HCT116 (cell line): ENCODE measurements at regions not wholly inside any gene's neighbourhood (a gene's known extent, or its start where the extent isn't known, plus 50 kb on each side); places are given as distances from the start of the nearest gene placed in this dataset.

Source experiments
- ATAC-seq: fragments of 200-7000 bp; cut with Tn5 transposase; 2 replicates; pipeline ENCODE4 v1.9.1; 2020; ENCODE audit warnings: mild to moderate bottlenecking, moderate library complexity
- BruUV-seq: library from RNA; stranded (reverse); fragments of 400-500 nt; replicated peaks from 2 replicates; lab custom pipeline; 2021; lab: Mats Ljungman, UMichigan
- CTCF ChIA-PET: fragments of 300-600 bp; sonication (Branson Sonifier 250); formaldehyde crosslinking; loops from one replicate; lab custom pipeline; 2021; ENCODE audit warnings: antibody characterized with exemption; lab: Charles Lee
- POLR2A ChIA-PET: fragments of 300-600, 350-600 bp; sonication (Branson Sonifier 250); formaldehyde crosslinking; loops from one replicate; lab custom pipeline; 2021; ENCODE audit warnings: antibody characterized with exemption; lab: Charles Lee
- RAD21 ChIA-PET, 2 experiments: fragments of 300-600 bp; sonication (Branson Sonifier 250); formaldehyde crosslinking; loops; one replicate each; lab custom pipeline; 2023; ENCODE audit warnings: low total read pairs in 2 of 2; ENCODE audit not compliant: uncharacterized antibody in 2 of 2, unreplicated experiment in 2 of 2, low non-redundant PET in 1 of 2; lab: Charles Lee
- DNase-seq: peaks from one replicate; pipeline ENCODE4 v3.0.0-alpha.2; 2010; ENCODE audit warnings: low read depth, low spot score
- H2AFZ ChIP-seq: fragments of 200-600 bp; shearing (Covaris generic), sonication (generic); 2 replicates; pipeline ENCODE4 v1.6.1; 2017; ENCODE audit warnings: low read depth, mixed run types, mixed read lengths, antibody characterized with exemption, low read length; ENCODE audit not compliant: poor library complexity, severe bottlenecking
- H3K27ac ChIP-seq: 2 replicates; pipeline ENCODE4 v1.5.1; 2012; ENCODE audit warnings: low read depth, low read length
- H3K27me3 ChIP-seq: fragments of 200-600 bp; sonication (generic); 2 replicates; pipeline ENCODE4 v1.6.1; 2016; ENCODE audit warnings: mixed run types, low read length, mixed read lengths; ENCODE audit not compliant: insufficient read depth
- H3K36me3 ChIP-seq, 2 experiments: fragments of 200-500 bp in 1 of 2; fragments of 200-600 bp in 1 of 2; sonication (Bioruptor generic) in 1 of 2; sonication (generic) in 1 of 2; 2 replicates each; pipeline versions ENCODE4 v1.5.1 to v1.6.1; 2014 to 2016; ENCODE audit warnings: low read length in 2 of 2, inconsistent platforms in 1 of 2, mixed read lengths in 1 of 2, mixed run types in 1 of 2; ENCODE audit not compliant: insufficient read depth in 2 of 2, control insufficient read depth in 1 of 2
- H3K4me1 ChIP-seq, 2 experiments: fragments of 200-600 bp in 1 of 2; sonication (generic) in 1 of 2; 2 replicates each; pipeline versions ENCODE4 v1.5.1 to v1.6.1; 2012 to 2017; ENCODE audit warnings: low read length in 2 of 2, inconsistent platforms in 1 of 2, mild to moderate bottlenecking in 1 of 2, mixed read lengths in 1 of 2, mixed run types in 1 of 2, moderate library complexity in 1 of 2; ENCODE audit not compliant: insufficient read depth in 2 of 2, control insufficient read depth in 1 of 2
- H3K4me2 ChIP-seq: fragments of 200-600 bp; sonication (generic); 2 replicates; pipeline ENCODE4 v1.6.1; 2017; ENCODE audit warnings: mixed run types, low read length, mixed read lengths
- H3K4me3 ChIP-seq, 2 experiments: fragments of 200-600 bp in 1 of 2; sonication (generic) in 1 of 2; replicated peaks in 1 of 2; 2 replicates each; pipeline ENCODE4 v1.5.1; 2011 to 2016; ENCODE audit warnings: low read length in 2 of 2, control low read depth in 1 of 2, low read depth in 1 of 2, mild to moderate bottlenecking in 1 of 2, mixed read lengths in 1 of 2, mixed run types in 1 of 2
- H3K79me2 ChIP-seq: fragments of 200-600 bp; sonication (generic); 2 replicates; pipeline ENCODE4 v1.6.1; 2017; ENCODE audit warnings: mild to moderate bottlenecking, mixed run types, low read length, moderate library complexity, mixed read lengths; ENCODE audit not compliant: insufficient read depth
- H3K9ac ChIP-seq: fragments of 200-600 bp; sonication (generic); 2 replicates; pipeline ENCODE4 v1.6.1; 2016; ENCODE audit warnings: low read length, mixed read lengths
- H3K9me2 ChIP-seq: fragments of 200-600 bp; sonication (generic), shearing (Covaris generic); 2 replicates; pipeline ENCODE4 v1.6.1; 2017; ENCODE audit warnings: mixed run types, mild to moderate bottlenecking, moderate library complexity; ENCODE audit not compliant: insufficient read depth
- H3K9me3 ChIP-seq, 2 experiments: fragments of 200-500 bp in 1 of 2; fragments of 200-600 bp in 1 of 2; sonication (Bioruptor generic) in 1 of 2; sonication (generic) in 1 of 2; 2 replicates each; pipeline ENCODE4 v1.6.1; 2014 to 2017; ENCODE audit warnings: low read length in 2 of 2, mixed read lengths in 2 of 2, inconsistent platforms in 1 of 2, low read depth in 1 of 2, mild to moderate bottlenecking in 1 of 2, mixed run types in 1 of 2, moderate library complexity in 1 of 2; ENCODE audit not compliant: control insufficient read depth in 1 of 2, insufficient read depth in 1 of 2
- H4K20me1 ChIP-seq: fragments of 200-600 bp; sonication (generic), shearing (Covaris generic); 2 replicates; pipeline ENCODE4 v1.6.1; 2017; ENCODE audit warnings: mixed run types, mild to moderate bottlenecking, moderate library complexity; ENCODE audit not compliant: insufficient read depth
- ATF3 ChIP-seq: IDR thresholded peaks from 2 replicates; pipeline ENCODE4 v1.6.1; 2012
- CBX3 ChIP-seq: IDR thresholded peaks from 2 replicates; pipeline ENCODE4 v1.6.1; 2012; ENCODE audit warnings: low read depth
- CTCF ChIP-seq, 3 experiments: fragments of 200-600 bp in 1 of 3; sonication (generic) in 1 of 3; IDR thresholded peaks in 2 of 3; conservative IDR thresholded peaks in 1 of 3; 2 replicates each; pipeline ENCODE4 v1.5.1; 2012 to 2017; ENCODE audit warnings: low read depth in 2 of 3, low read length in 2 of 3, antibody characterized with exemption in 1 of 3, borderline replicate concordance in 1 of 3, control low read depth in 1 of 3, mild to moderate bottlenecking in 1 of 3, mixed read lengths in 1 of 3, mixed run types in 1 of 3, moderate library complexity in 1 of 3; ENCODE audit not compliant: insufficient read depth in 1 of 3
- EGR1 ChIP-seq: IDR thresholded peaks from 2 replicates; pipeline ENCODE4 v1.6.1; 2012; ENCODE audit warnings: low read depth
- ELF1 ChIP-seq: IDR thresholded peaks from 2 replicates; pipeline ENCODE4 v1.6.1; 2012; ENCODE audit warnings: low read depth, borderline replicate concordance
- EZH2 ChIP-seq: fragments of 200-600 bp; sonication (generic); IDR thresholded peaks from 2 replicates; pipeline ENCODE4 v1.6.1; 2017; ENCODE audit warnings: antibody characterized with exemption, mixed run types
- FOSL1 ChIP-seq: IDR thresholded peaks from 2 replicates; pipeline ENCODE4 v1.6.1; 2012; ENCODE audit warnings: low read depth
- JUND ChIP-seq: IDR thresholded peaks from 2 replicates; pipeline ENCODE4 v1.6.1; 2012
- POLR2A ChIP-seq: IDR thresholded peaks from 2 replicates; pipeline ENCODE4 v1.7.0; 2011; ENCODE audit warnings: borderline replicate concordance; ENCODE audit not compliant: insufficient read depth, insufficient read length; ENCODE audit errors: extremely low read depth
- POLR2AphosphoS5 ChIP-seq: IDR thresholded peaks from 2 replicates; pipeline ENCODE4 v1.6.1; 2011; ENCODE audit warnings: mild to moderate bottlenecking, low read depth, low read length, moderate library complexity
- RAD21 ChIP-seq: IDR thresholded peaks from 2 replicates; pipeline ENCODE4 v1.6.1; 2012; ENCODE audit warnings: low read depth, mild to moderate bottlenecking
- REST ChIP-seq: IDR thresholded peaks from 2 replicates; pipeline ENCODE4 v1.6.1; 2012; ENCODE audit warnings: low read depth
- SP1 ChIP-seq: IDR thresholded peaks from 2 replicates; pipeline ENCODE4 v1.6.1; 2012; ENCODE audit warnings: low read depth
- TCF7L2 ChIP-seq: IDR thresholded peaks from 2 replicates; pipeline ENCODE4 v1.7.0; 2011; ENCODE audit warnings: borderline replicate concordance, inconsistent platforms; ENCODE audit not compliant: insufficient read depth, insufficient read length; ENCODE audit errors: extremely low read depth
- YY1 ChIP-seq: IDR thresholded peaks from 2 replicates; pipeline ENCODE4 v1.6.1; 2011; ENCODE audit warnings: low read length, low read depth, moderate library complexity, mild to moderate bottlenecking; ENCODE audit not compliant: insufficient replicate concordance; ENCODE audit errors: extremely low read depth
- intact Hi-C: fragments of 100-400 bp; cut with micrococcal nuclease; formaldehyde crosslinking; loops from 2 replicates; pipeline ENCODE4 v1.10.0; 2022

- no peak for TF ChIP-seq REST
- no peak for TF ChIP-seq ELF1
- TF ChIP-seq RAD21: no peak
- TF ChIP-seq CBX3: no peak
- TF ChIP-seq POLR2A: no peak
- no peak for TF ChIP-seq POLR2AphosphoS5
- TF ChIP-seq EZH2: no peak
- no peak for TF ChIP-seq JUND
- TF ChIP-seq EGR1: no peak
- no peak for TF ChIP-seq TCF7L2
- no peak for TF ChIP-seq ATF3
These were observed 893.5 kb upstream of the MAP3K7 start (continued) for GRCh38 chr6:91480402-91480801.

GRCh38 chr6:91477688-91478087, 890.8 kb upstream of the MAP3K7 start:
- ATAC-seq (no peak), DNase-seq (no peak)
- Histone ChIP-seq H4K20me1 (no peaks in the 10 kb centered on the region), H3K9me2 (no peaks in the 10 kb centered on the region), H3K9ac (no peak overlapping the region), H3K27me3 (no peaks in the 10 kb centered on the region), H3K4me2 (no peak overlapping the region), H2AFZ (no peak overlapping the region), H3K27ac (no peak overlapping the region), H3K36me3 (no peaks in the 10 kb centered on the region), H3K4me1 (no peaks in the 10 kb centered on the region), H3K4me3 (no peak overlapping the region), H3K9me3 (peaks cover 13 to 24% of the 10 kb centered on the region in 2 experiments; a peak in 2 of 4 replicates), H3K79me2 (no peaks in the 10 kb centered on the region)
- intact Hi-C loops: no loop called here
- RAD21 ChIA-PET: no interaction called here
- TF ChIP-seq FOSL1 (no peak), CTCF (IDR thresholded peaks at IDR 0.05 in 2 of 3, conservative IDR thresholded peaks at IDR 0.05 in 1 of 3; ENCODE audit: borderline replicate concordance in 1 of 3, insufficient read depth in 1 of 3, low read depth in 2 of 3, low read length in 2 of 3) (no peak), POLR2A (no peak), YY1 (no peak), ATF3 (no peak), CBX3 (no peak), REST (no peak), EGR1 (no peak), POLR2AphosphoS5 (no peak), SP1 (no peak)
- BruUV-seq: no TSS peak
- CTCF ChIA-PET: no interaction called here
- POLR2A ChIA-PET: no interaction called here
